Gastrocnemius medialis (tissue), 4 donors: ENCODE measurements at regions not wholly inside any gene's neighbourhood (a gene's known extent, or its start where the extent isn't known, plus 50 kb on each side); places are given as distances from the start of the nearest gene placed in this dataset.

Experiments
- ATAC-seq, 2 donors: fragments of 150-250 bp; one replicate each; pipeline ENCODE4 v1.9.1; 2016
- DNase-seq, 2 donors: peaks; one replicate each; pipeline ENCODE4 v3.0.0-alpha.2; 2019
- H3K27ac ChIP-seq, 4 donors: fragments of 200-600 bp; sonication (generic); 1 replicate in 1 of 4; 2 replicates in 3 of 4; pipeline ENCODE4 v1.5.1; 2016 to 2018; ENCODE audit warnings: mild to moderate bottlenecking in 2 of 4, moderate library complexity in 1 of 4
- H3K27me3 ChIP-seq, 3 donors: fragments of 200-600 bp; sonication (generic) in 2 of 3; 1 replicate in 1 of 3; 2 replicates in 2 of 3; pipeline versions ENCODE4 v1.5.1 to v1.6.0; 2016 to 2019; ENCODE audit warnings: mild to moderate bottlenecking in 1 of 3, moderate library complexity in 1 of 3
- H3K36me3 ChIP-seq, 2 donors: fragments of 200-600 bp; sonication (generic) in 1 of 2; one replicate each; pipeline ENCODE4 v1.5.1; 2017 to 2018
- H3K4me1 ChIP-seq, 2 donors: fragments of 200-600 bp; sonication (generic) in 1 of 2; one replicate each; pipeline ENCODE4 v1.5.1; 2016 to 2017; ENCODE audit warnings: mild to moderate bottlenecking in 2 of 2
- H3K4me3 ChIP-seq, 4 donors: fragments of 200-600 bp; sonication (generic) in 3 of 4; 1 replicate in 1 of 4; 2 replicates in 3 of 4; pipeline ENCODE4 v1.5.1; 2016 to 2019; ENCODE audit warnings: mild to moderate bottlenecking in 2 of 4
- H3K9me3 ChIP-seq, 3 donors: fragments of 200-600 bp; sonication (generic) in 2 of 3; 1 replicate in 1 of 3; 2 replicates in 2 of 3; pipeline ENCODE4 v1.5.1; 2016 to 2019
- POLR2A ChIP-seq, 2 donors: fragments of 450-650 bp; IDR thresholded peaks; one replicate each; pipeline ENCODE4 v1.6.1; 2017; ENCODE audit warnings: antibody characterized with exemption in 2 of 2, mild to moderate bottlenecking in 2 of 2, moderate library complexity in 2 of 2
- in situ Hi-C, 4 donors: fragments of 200-750 bp; cut with MboI; loops; one replicate each; pipeline versions ENCODE4 v1.15.0 to v1.8.0; 2017; ENCODE audit warnings: low sequenced_read_pairs in 4 of 4
- intact Hi-C: fragments of 100-400 bp; cut with DNase I; formaldehyde crosslinking; loops from one replicate; pipeline ENCODE4 v1.15.1; 2023; ENCODE audit warnings: low total_unique reads
- TF ChIP-seq, protein P1 (sequence below), 5 experiments: fragments of 450-650 bp in 3 of 5; fragments of 200-600 bp in 2 of 5; sonication (generic) in 2 of 5; IDR thresholded peaks in 4 of 5; conservative IDR thresholded peaks in 1 of 5; 1 replicate in 4 of 5; 2 replicates in 1 of 5; pipeline ENCODE4 v1.5.1; 2016 to 2019; ENCODE audit warnings: antibody characterized with exemption in 5 of 5, mild to moderate bottlenecking in 3 of 5, moderate library complexity in 3 of 5

DNA sequence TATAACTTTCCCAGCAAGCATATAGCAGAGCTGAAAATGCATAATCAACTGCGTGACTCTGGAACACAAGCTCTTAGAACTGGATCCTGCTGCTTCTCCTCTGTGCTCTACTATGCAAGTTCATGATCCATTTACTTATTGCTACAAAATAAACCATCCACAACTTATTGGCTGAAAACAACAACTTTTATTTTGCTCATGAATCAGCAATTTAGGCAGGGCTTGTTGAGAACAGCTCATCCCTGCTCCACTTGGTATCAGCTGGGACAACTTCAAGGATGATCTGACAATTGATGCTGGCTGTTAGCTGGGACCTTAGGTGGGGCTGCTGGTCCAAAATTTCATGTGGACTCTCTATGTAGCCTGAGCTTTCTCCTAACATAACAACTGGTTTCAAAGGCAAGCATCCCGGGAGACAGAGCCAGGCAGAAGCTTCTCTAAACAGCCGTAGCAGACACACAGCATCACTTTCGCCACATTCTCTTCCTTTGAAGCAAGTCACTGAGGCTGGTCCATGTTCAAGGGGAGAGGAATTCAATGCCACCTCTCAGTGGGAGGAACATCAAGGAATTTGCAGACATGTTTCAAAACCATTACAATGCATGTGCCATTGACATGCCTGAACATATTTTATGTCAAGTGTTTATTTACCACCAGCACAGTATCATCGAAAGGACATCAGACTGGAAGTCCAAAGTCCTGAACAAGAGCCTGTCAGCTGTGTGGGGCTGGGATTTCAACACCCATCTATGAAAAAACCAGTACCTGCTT, 153.1 kb upstream of the PKDCC start:
- H3K27ac ChIP-seq = no peak overlapping the region
- no peak for TF ChIP-seq POLR2A (IDR thresholded peaks at IDR 0.05)
- TF ChIP-seq, protein P1, sequence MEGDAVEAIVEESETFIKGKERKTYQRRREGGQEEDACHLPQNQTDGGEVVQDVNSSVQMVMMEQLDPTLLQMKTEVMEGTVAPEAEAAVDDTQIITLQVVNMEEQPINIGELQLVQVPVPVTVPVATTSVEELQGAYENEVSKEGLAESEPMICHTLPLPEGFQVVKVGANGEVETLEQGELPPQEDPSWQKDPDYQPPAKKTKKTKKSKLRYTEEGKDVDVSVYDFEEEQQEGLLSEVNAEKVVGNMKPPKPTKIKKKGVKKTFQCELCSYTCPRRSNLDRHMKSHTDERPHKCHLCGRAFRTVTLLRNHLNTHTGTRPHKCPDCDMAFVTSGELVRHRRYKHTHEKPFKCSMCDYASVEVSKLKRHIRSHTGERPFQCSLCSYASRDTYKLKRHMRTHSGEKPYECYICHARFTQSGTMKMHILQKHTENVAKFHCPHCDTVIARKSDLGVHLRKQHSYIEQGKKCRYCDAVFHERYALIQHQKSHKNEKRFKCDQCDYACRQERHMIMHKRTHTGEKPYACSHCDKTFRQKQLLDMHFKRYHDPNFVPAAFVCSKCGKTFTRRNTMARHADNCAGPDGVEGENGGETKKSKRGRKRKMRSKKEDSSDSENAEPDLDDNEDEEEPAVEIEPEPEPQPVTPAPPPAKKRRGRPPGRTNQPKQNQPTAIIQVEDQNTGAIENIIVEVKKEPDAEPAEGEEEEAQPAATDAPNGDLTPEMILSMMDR (IDR thresholded peaks at IDR 0.05 in 4 of 5, conservative IDR thresholded peaks at IDR 0.05 in 1 of 5) = no peak

DNA sequence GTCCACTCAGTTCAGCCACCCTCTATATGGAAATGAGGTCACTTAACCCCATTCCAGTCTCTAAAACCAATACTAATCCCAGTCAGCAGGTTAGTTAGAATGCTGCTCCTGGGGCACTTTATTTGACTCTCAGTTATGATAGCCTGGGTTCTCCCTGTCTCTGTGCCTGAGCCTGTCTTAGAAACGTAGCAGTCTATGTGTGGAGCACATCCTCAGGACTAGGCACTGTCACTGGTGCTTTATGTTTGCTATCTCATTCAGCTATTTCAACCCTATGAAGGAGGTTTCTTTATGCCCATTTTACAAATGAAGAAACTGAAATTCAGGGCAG, 152.5 kb upstream of the PKDCC start:
- TF ChIP-seq, protein P1 (IDR thresholded peaks at IDR 0.05 in 4 of 5, conservative IDR thresholded peaks at IDR 0.05 in 1 of 5) = no peak
- TF ChIP-seq POLR2A (IDR thresholded peaks at IDR 0.05) = no peak

More for the DNA sequence above, 153.1 kb upstream of the PKDCC start:
- DNase-seq = no peak
- no peak for ATAC-seq
- no peaks in the 10 kb centered on the region for H3K4me1 ChIP-seq
- H3K36me3 ChIP-seq = no peaks in the 10 kb centered on the region
- intact Hi-C loops (no loop called here), in situ Hi-C loops (no loop called here)
- H3K27me3 ChIP-seq = no peaks in the 10 kb centered on the region
- H3K9me3 ChIP-seq = no peaks in the 10 kb centered on the region
- no peak overlapping the region for H3K4me3 ChIP-seq

DNA sequence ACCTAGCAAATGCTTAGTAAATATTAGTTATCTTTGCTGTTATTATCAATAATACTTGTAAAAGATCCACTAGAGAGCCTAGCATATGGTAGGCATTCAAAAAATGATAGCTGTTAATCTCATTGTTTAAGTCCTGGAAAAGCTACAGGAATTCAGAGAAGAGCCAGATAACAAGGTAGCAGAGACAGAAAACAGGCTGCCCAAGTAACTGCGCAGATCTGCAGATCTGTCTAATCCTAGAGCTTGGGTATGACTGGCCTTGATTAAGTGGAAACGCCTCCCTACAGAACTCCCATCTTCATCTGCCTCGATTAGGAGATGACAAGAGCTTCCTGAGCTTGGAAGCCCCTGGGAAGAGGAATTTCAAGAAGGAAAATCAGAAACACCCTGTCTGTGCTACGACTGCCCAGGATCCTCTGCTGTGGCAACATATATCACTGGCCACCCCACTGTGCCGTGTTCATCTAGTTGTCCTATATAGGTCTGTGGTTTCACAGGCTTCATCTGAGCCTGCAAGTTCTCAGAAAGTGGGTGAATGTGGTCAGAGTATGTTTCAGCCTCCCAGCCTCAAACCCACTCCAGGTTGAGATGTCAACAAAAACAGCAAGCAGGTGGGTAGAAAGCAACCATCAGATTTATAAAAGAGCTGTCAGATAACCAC, 151.5 kb upstream of the PKDCC start:
- no peak overlapping the region for H3K4me3 ChIP-seq
- H3K27ac ChIP-seq = no peak overlapping the region
- DNase-seq (no peak), ATAC-seq (no peak)
- intact Hi-C loops (no loop called here), in situ Hi-C loops (no loop called here)
- TF ChIP-seq, protein P1 (IDR thresholded peaks at IDR 0.05 in 4 of 5, conservative IDR thresholded peaks at IDR 0.05 in 1 of 5) = no peak
- no peak for TF ChIP-seq POLR2A (IDR thresholded peaks at IDR 0.05)
- no peaks in the 10 kb centered on the region for H3K27me3 ChIP-seq
- H3K9me3 ChIP-seq = no peaks in the 10 kb centered on the region
- H3K4me1 ChIP-seq = no peaks in the 10 kb centered on the region
- H3K36me3 ChIP-seq = no peaks in the 10 kb centered on the region

More for the DNA sequence above, 152.5 kb upstream of the PKDCC start:
- Histone ChIP-seq H3K4me1 (no peaks in the 10 kb centered on the region), H3K27me3 (no peaks in the 10 kb centered on the region), H3K9me3 (no peaks in the 10 kb centered on the region), H3K4me3 (no peak overlapping the region), H3K36me3 (no peaks in the 10 kb centered on the region), H3K27ac (no peak overlapping the region)
- ATAC-seq (no peak), DNase-seq (no peak)
- in situ Hi-C loops (no loop called here), intact Hi-C loops (no loop called here)

DNA sequence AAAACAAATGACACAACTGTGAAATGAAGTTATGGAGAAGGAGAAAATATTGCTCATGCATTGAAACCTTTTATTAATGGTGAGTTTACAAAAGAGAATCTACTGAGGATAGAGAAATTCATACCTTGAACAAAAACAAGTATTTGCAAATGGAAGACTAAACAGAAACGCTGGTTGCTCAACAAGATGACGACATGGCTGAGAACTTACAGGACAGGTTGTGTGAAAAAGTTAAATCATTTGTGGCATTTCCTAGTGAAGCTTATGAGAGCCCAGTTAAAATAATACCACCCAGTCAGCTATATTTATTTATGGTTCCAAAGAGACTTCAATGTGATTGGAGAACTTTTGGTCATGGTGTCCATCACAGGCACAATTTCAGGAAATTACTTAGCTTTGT, 148.6 kb upstream of the PKDCC start:
- intact Hi-C loops = no loop called here
- in situ Hi-C loops = no loop called here
- H3K36me3 ChIP-seq = no peaks in the 10 kb centered on the region
- H3K27ac ChIP-seq = no peak overlapping the region
- ATAC-seq (no peak), DNase-seq (no peak)
- no peak overlapping the region for H3K4me3 ChIP-seq
- H3K4me1 ChIP-seq = no peaks in the 10 kb centered on the region
- H3K27me3 ChIP-seq = no peaks in the 10 kb centered on the region
- TF ChIP-seq, protein P1 (IDR thresholded peaks at IDR 0.05 in 4 of 5, conservative IDR thresholded peaks at IDR 0.05 in 1 of 5) = no peak
- no peak for TF ChIP-seq POLR2A (IDR thresholded peaks at IDR 0.05)
- H3K9me3 ChIP-seq = no peaks in the 10 kb centered on the region
